H1 (cell line): ENCODE measurements at regions not wholly inside any gene's neighbourhood (a gene's known extent, or its start where the extent isn't known, plus 50 kb on each side); places are given as distances from the start of the nearest gene placed in this dataset.

Source experiments
- CTCF ChIA-PET: fragments of 300-600 bp; sonication (Branson Sonifier 250); formaldehyde crosslinking; loops from one replicate; lab custom pipeline; 2021; ENCODE audit not compliant: partially characterized antibody; lab: Charles Lee
- POLR2A ChIA-PET: fragments of 300-600 bp; sonication (Branson Sonifier 250); formaldehyde crosslinking; loops from one replicate; lab custom pipeline; 2021; ENCODE audit warnings: inconsistent platforms; ENCODE audit not compliant: partially characterized antibody; lab: Charles Lee
- DNase-seq, 2 experiments: peaks; one replicate each; pipeline versions ENCODE4 v3.0.0 to v3.0.0-alpha.2; 2010 to 2022; ENCODE audit warnings: low spot score in 2 of 2, low read depth in 1 of 2, mixed read lengths in 1 of 2
- FAIRE-seq: peaks from 2 replicates; lab custom pipeline; 2011; peaks lifted over from hg19 to GRCh38; lab: Jason Lieb, UNC
- H2AFZ ChIP-seq: 2 replicates; pipeline ENCODE4 v1.8.1; 2012; ENCODE audit warnings: low read length, inconsistent platforms
- H2AK5ac ChIP-seq: 2 replicates; pipeline ENCODE4 v1.6.1; 2013; ENCODE audit warnings: low read depth, low read length
- H2BK120ac ChIP-seq: replicated peaks from 2 replicates; pipeline ENCODE3; 2013; ENCODE audit warnings: low read depth, low read length, inconsistent platforms
- H2BK12ac ChIP-seq: 2 replicates; pipeline ENCODE4 v1.6.1; 2013; ENCODE audit warnings: low read depth, low read length
- H2BK15ac ChIP-seq: 2 replicates; pipeline ENCODE4 v1.6.1; 2013; ENCODE audit warnings: low read length
- H2BK20ac ChIP-seq: 2 replicates; pipeline ENCODE4 v1.6.1; 2013; ENCODE audit warnings: low read length
- H2BK5ac ChIP-seq: 2 replicates; pipeline ENCODE4 v1.6.1; 2013; ENCODE audit warnings: low read depth, low read length
- H3K14ac ChIP-seq: 2 replicates; pipeline ENCODE4 v1.6.1; 2013; ENCODE audit warnings: inconsistent platforms; ENCODE audit not compliant: insufficient read length
- H3K18ac ChIP-seq: 2 replicates; pipeline ENCODE4 v1.6.1; 2013; ENCODE audit warnings: low read length; ENCODE audit errors: extremely low read depth
- H3K23ac ChIP-seq: 2 replicates; pipeline ENCODE4 v1.6.1; 2013; ENCODE audit warnings: inconsistent platforms; ENCODE audit not compliant: insufficient read length
- H3K23me2 ChIP-seq: 2 replicates; pipeline ENCODE4 v1.6.1; 2013; ENCODE audit warnings: low read depth, low read length
- H3K27ac ChIP-seq: 2 replicates; pipeline ENCODE4 v1.6.1; 2011; ENCODE audit warnings: low read depth, low read length, inconsistent platforms
- H3K27me3 ChIP-seq, 4 experiments: replicated peaks in 1 of 4; 1 replicate in 1 of 4; 2 replicates in 3 of 4; pipeline versions ENCODE4 v1.6.1 to v1.8.1; 2011 to 2013; ENCODE audit warnings: low read length in 3 of 4, mild to moderate bottlenecking in 3 of 4, inconsistent platforms in 2 of 4, mixed read lengths in 2 of 4, moderate library complexity in 1 of 4; ENCODE audit not compliant: control insufficient read depth in 3 of 4, insufficient read depth in 3 of 4; ENCODE audit errors: extremely low read depth in 1 of 4
- H3K36me3 ChIP-seq, 4 experiments: 2 replicates each; pipeline versions ENCODE4 v1.6.1 to v1.8.1; 2011 to 2013; ENCODE audit warnings: mild to moderate bottlenecking in 4 of 4, low read length in 3 of 4, moderate library complexity in 2 of 4, control low read depth in 1 of 4, inconsistent platforms in 1 of 4; ENCODE audit not compliant: insufficient read depth in 4 of 4, control insufficient read depth in 2 of 4
- H3K4ac ChIP-seq: replicated peaks from 2 replicates; pipeline ENCODE3; 2013; ENCODE audit warnings: low read length, low read depth, mixed read lengths, inconsistent platforms; ENCODE audit not compliant: insufficient read length
- H3K4me1 ChIP-seq, 4 experiments: replicated peaks in 1 of 4; 1 replicate in 1 of 4; 2 replicates in 3 of 4; pipeline versions ENCODE4 v1.6.1 to v1.8.1; 2011 to 2013; ENCODE audit warnings: low read length in 3 of 4, inconsistent platforms in 2 of 4, mixed read lengths in 1 of 4; ENCODE audit not compliant: insufficient read depth in 4 of 4, control insufficient read depth in 3 of 4
- H3K4me2 ChIP-seq, 2 experiments: 2 replicates each; pipeline versions ENCODE4 v1.6.1 to v1.8.1; 2011 to 2013; ENCODE audit warnings: low read depth in 2 of 2, low read length in 2 of 2, control low read depth in 1 of 2, inconsistent platforms in 1 of 2, mild to moderate bottlenecking in 1 of 2; ENCODE audit not compliant: insufficient read depth in 1 of 2
- H3K4me3 ChIP-seq, 4 experiments: fragments of 200-600, 300-600 bp in 1 of 4; sonication (generic), shearing (Covaris generic), sonication (Bioruptor Twin) in 1 of 4; 2 replicates each; pipeline versions ENCODE4 v1.5.1 to v1.8.1; 2011 to 2016; ENCODE audit warnings: low read length in 4 of 4, low read depth in 3 of 4, control low read depth in 2 of 4, inconsistent platforms in 2 of 4, mild to moderate bottlenecking in 2 of 4, mixed read lengths in 1 of 4, moderate library complexity in 1 of 4; ENCODE audit not compliant: insufficient read depth in 2 of 4; ENCODE audit errors: extremely low read depth in 1 of 4
- H3K56ac ChIP-seq: replicated peaks from 2 replicates; pipeline ENCODE3; 2013; ENCODE audit warnings: low read depth, mild to moderate bottlenecking, mixed read lengths, low read length, inconsistent platforms; ENCODE audit not compliant: insufficient read length
- H3K79me1 ChIP-seq: 2 replicates; pipeline ENCODE4 v1.6.1; 2013; ENCODE audit warnings: low read depth, low read length, control low read depth
- H3K79me2 ChIP-seq, 2 experiments: 2 replicates each; pipeline versions ENCODE4 v1.6.1 to v1.8.1; 2012 to 2013; ENCODE audit warnings: low read length in 2 of 2, mild to moderate bottlenecking in 2 of 2, inconsistent platforms in 1 of 2; ENCODE audit not compliant: insufficient read depth in 2 of 2, control insufficient read depth in 1 of 2
- H3K9ac ChIP-seq, 4 experiments: replicated peaks in 1 of 4; 1 replicate in 1 of 4; 2 replicates in 3 of 4; pipeline versions ENCODE4 v1.6.1 to v1.8.1; 2011 to 2013; ENCODE audit warnings: low read depth in 3 of 4, low read length in 3 of 4, control low read depth in 2 of 4, mild to moderate bottlenecking in 2 of 4, moderate library complexity in 2 of 4, inconsistent platforms in 1 of 4; ENCODE audit errors: extremely low read depth in 1 of 4
- H3K9me3 ChIP-seq, 2 experiments: 2 replicates each; pipeline versions ENCODE4 v1.6.1 to v1.8.1; 2012 to 2013; ENCODE audit warnings: mild to moderate bottlenecking in 2 of 2, moderate library complexity in 2 of 2, control low read depth in 1 of 2, inconsistent platforms in 1 of 2, low read depth in 1 of 2, low read length in 1 of 2, mixed read lengths in 1 of 2; ENCODE audit not compliant: insufficient read depth in 2 of 2
- H4K20me1 ChIP-seq, 2 experiments: replicated peaks in 1 of 2; 2 replicates each; pipeline versions ENCODE3 to v1.8.1; 2011 to 2013; ENCODE audit warnings: inconsistent platforms in 2 of 2, low read length in 2 of 2, mild to moderate bottlenecking in 1 of 2; ENCODE audit not compliant: insufficient read depth in 2 of 2, control insufficient read depth in 1 of 2
- H4K5ac ChIP-seq: 2 replicates; pipeline ENCODE4 v1.6.1; 2013; ENCODE audit warnings: low read length, low read depth, mixed read lengths, inconsistent platforms; ENCODE audit not compliant: insufficient read length
- H4K8ac ChIP-seq: 2 replicates; pipeline ENCODE4 v1.8.0; 2013; ENCODE audit warnings: mild to moderate bottlenecking, moderate library complexity, low read length, inconsistent platforms; ENCODE audit not compliant: insufficient read depth; ENCODE audit errors: extremely low read depth
- H4K91ac ChIP-seq: replicated peaks from 2 replicates; pipeline ENCODE3; 2013; ENCODE audit warnings: low read length, mixed read lengths, inconsistent platforms; ENCODE audit not compliant: insufficient read length
- CBX5 ChIP-seq: fragments of 300-800, 300-1000 bp; sonication (generic); IDR thresholded peaks from 2 replicates; pipeline ENCODE4 v1.7.1; 2016; ENCODE audit warnings: antibody characterized with exemption, low read length, low read depth
- CHD2 ChIP-seq: IDR thresholded peaks from 2 replicates; pipeline ENCODE4 v1.6.1; 2012; ENCODE audit warnings: low read length, improper control_type of control experiment
- EZH2 ChIP-seq: fragments of 200-600 bp; sonication (generic); IDR thresholded peaks from 2 replicates; pipeline ENCODE4 v1.7.1; 2012; ENCODE audit warnings: low read depth, mild to moderate bottlenecking, moderate library complexity, low read length, inconsistent platforms; ENCODE audit not compliant: severe bottlenecking
- FOSL1 ChIP-seq: IDR thresholded peaks from 2 replicates; pipeline ENCODE4 v1.6.1; 2011; ENCODE audit warnings: mild to moderate bottlenecking, low read depth, low read length, moderate library complexity; ENCODE audit not compliant: insufficient read depth
- KDM4A ChIP-seq: IDR thresholded peaks from one replicate; pipeline ENCODE4 v1.7.1; 2012; ENCODE audit warnings: low read depth, mild to moderate bottlenecking, moderate library complexity, low read length, inconsistent platforms; ENCODE audit not compliant: severe bottlenecking
- KDM5A ChIP-seq: fragments of 200-600 bp; IDR thresholded peaks from 2 replicates; pipeline ENCODE4 v1.7.1; 2012; ENCODE audit warnings: mild to moderate bottlenecking, low read length, inconsistent platforms, mixed read lengths
- PHF8 ChIP-seq: fragments of 200-600 bp; sonication (generic); conservative IDR thresholded peaks from 2 replicates; pipeline ENCODE4 v1.7.1; 2012; ENCODE audit warnings: low read depth, mild to moderate bottlenecking, inconsistent platforms, low read length, moderate library complexity
- RAD21 ChIP-seq, 2 experiments: IDR thresholded peaks in 1 of 2; conservative IDR thresholded peaks in 1 of 2; 2 replicates each; pipeline ENCODE4 v1.6.1; 2011; ENCODE audit warnings: low read depth in 2 of 2, low read length in 2 of 2, improper control_type of control experiment in 1 of 2, inconsistent platforms in 1 of 2, mild to moderate bottlenecking in 1 of 2, moderate library complexity in 1 of 2
- SIX5 ChIP-seq: IDR thresholded peaks from 2 replicates; pipeline ENCODE4 v1.6.1; 2011; ENCODE audit warnings: mild to moderate bottlenecking, low read depth, low read length
- TAF7 ChIP-seq: optimal IDR thresholded peaks from 2 replicates; pipeline ENCODE3; 2011; ENCODE audit warnings: low read depth, mild to moderate bottlenecking, inconsistent platforms, low read length, moderate library complexity, borderline replicate concordance
- YY1 ChIP-seq: IDR thresholded peaks from 2 replicates; pipeline ENCODE4 v1.6.1; 2011; ENCODE audit warnings: low read depth, mild to moderate bottlenecking, low read length
- WGBS, 2 experiments: shearing (Covaris generic) in 1 of 2; methylation state at CpG; one replicate each; pipeline versions ENCODE4 v1.1.6 to v1.1.7; 2013 to 2015; ENCODE audit warnings: low lambda C conversion rate in 2 of 2, mixed read lengths in 2 of 2, inconsistent platforms in 1 of 2, low coverage in 1 of 2, missing lambda C conversion rate in 1 of 2; ENCODE audit not compliant: insufficient replicate concordance in 2 of 2, insufficient coverage in 1 of 2, insufficient read length in 1 of 2; ENCODE audit errors: extremely low coverage in 1 of 2, missing lambda C conversion rate in 1 of 2; 5-methylcytosine and 5-hydroxymethylcytosine counted together
- TF ChIP-seq, protein P1 (sequence below): IDR thresholded peaks from 2 replicates; pipeline ENCODE4 v1.6.1; 2012; ENCODE audit warnings: inconsistent platforms
- TF ChIP-seq, protein P2 (sequence below): IDR thresholded peaks from 2 replicates; pipeline ENCODE4 v1.6.1; 2012; ENCODE audit warnings: low read length, inconsistent platforms

DNA sequence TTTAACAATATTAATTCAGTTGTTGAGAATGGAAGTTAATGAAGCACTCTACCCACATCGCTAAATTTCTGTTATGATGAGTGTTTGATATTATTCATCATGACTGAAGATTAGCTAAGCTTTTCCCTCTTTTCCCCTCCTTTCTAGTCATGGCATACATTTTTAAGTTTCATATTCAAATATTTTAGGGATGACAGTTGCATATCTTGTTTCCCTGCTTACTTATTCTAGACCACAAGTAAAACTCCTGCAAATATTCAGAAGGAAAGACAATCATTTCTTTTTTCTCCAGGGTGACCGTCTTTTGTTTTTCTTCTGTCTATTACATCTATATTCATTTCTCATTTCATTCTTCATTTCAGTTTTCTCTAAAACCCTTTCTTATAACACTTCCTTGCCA lies 906.0 kb downstream of the ADGRL2 start:
- no peak overlapping the region for H2BK20ac ChIP-seq
- no peak overlapping the region for H2BK15ac ChIP-seq
- H4K20me1 ChIP-seq: no peaks in the 10 kb centered on the region
- no peaks in the 10 kb centered on the region for H3K23me2 ChIP-seq
- no peak overlapping the region for H2BK12ac ChIP-seq
- CTCF ChIA-PET: no interaction called here
- no peaks in the 10 kb centered on the region for H3K4me1 ChIP-seq
- H3K27ac ChIP-seq: no peak overlapping the region
- H3K79me2 ChIP-seq: no peaks in the 10 kb centered on the region
- no peak overlapping the region for H3K4me3 ChIP-seq
- no peak overlapping the region for H3K4ac ChIP-seq
- no peak overlapping the region for H3K56ac ChIP-seq
- POLR2A ChIA-PET: no interaction called here
- H4K8ac ChIP-seq: no peak overlapping the region
- H3K9me3 ChIP-seq: no peaks in the 10 kb centered on the region
- 88% methylated on average over 2 of the region's 2 CpGs; no CpG with 5 or more reads in 1 of the 2 experiments for WGBS, 2 experiments
- TF ChIP-seq RAD21 (IDR thresholded peaks at IDR 0.05 in 1 of 2, conservative IDR thresholded peaks at IDR 0.05 in 1 of 2; ENCODE audit: low read depth in 2 of 2, low read length in 2 of 2): no peak
- no peak for TF ChIP-seq YY1
- TF ChIP-seq PHF8: no peak
- TF ChIP-seq SIX5: no peak
- no peak for TF ChIP-seq KDM4A
- no peak for TF ChIP-seq CHD2
- TF ChIP-seq, protein P1, sequence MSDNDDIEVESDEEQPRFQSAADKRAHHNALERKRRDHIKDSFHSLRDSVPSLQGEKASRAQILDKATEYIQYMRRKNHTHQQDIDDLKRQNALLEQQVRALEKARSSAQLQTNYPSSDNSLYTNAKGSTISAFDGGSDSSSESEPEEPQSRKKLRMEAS: no peak
- TF ChIP-seq TAF7: no peak
- no peak for TF ChIP-seq CBX5
- no peak for TF ChIP-seq EZH2
- no peak for TF ChIP-seq FOSL1
- TF ChIP-seq KDM5A: no peak
- TF ChIP-seq, protein P2, sequence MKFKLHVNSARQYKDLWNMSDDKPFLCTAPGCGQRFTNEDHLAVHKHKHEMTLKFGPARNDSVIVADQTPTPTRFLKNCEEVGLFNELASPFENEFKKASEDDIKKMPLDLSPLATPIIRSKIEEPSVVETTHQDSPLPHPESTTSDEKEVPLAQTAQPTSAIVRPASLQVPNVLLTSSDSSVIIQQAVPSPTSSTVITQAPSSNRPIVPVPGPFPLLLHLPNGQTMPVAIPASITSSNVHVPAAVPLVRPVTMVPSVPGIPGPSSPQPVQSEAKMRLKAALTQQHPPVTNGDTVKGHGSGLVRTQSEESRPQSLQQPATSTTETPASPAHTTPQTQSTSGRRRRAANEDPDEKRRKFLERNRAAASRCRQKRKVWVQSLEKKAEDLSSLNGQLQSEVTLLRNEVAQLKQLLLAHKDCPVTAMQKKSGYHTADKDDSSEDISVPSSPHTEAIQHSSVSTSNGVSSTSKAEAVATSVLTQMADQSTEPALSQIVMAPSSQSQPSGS: no peak
- no peak overlapping the region for H4K5ac ChIP-seq
- no peak overlapping the region for H2BK120ac ChIP-seq
- H3K79me1 ChIP-seq: no peaks in the 10 kb centered on the region
- H3K14ac ChIP-seq: no peak overlapping the region
- no peak for FAIRE-seq
- no peak overlapping the region for H3K4me2 ChIP-seq
- H3K36me3 ChIP-seq: no peaks in the 10 kb centered on the region
- no peak overlapping the region for H2BK5ac ChIP-seq
- no peak for DNase-seq
- no peak overlapping the region for H2AK5ac ChIP-seq
- H4K91ac ChIP-seq: no peak overlapping the region
- no peak overlapping the region for H3K9ac ChIP-seq
- H2AFZ ChIP-seq: no peak overlapping the region
- H3K27me3 ChIP-seq: no peaks in the 10 kb centered on the region
- no peak overlapping the region for H3K23ac ChIP-seq
- no peak overlapping the region for H3K18ac ChIP-seq
